OCI-LY7 (cell line): ENCODE measurements at regions not wholly inside any gene's neighbourhood (a gene's known extent, or its start where the extent isn't known, plus 50 kb on each side); places are given as distances from the start of the nearest gene placed in this dataset.

Experiments used
- BruUV-seq: library from RNA; stranded (reverse); fragments of 400-500 nt; replicated peaks from 2 replicates; lab custom pipeline; 2021; lab: Mats Ljungman, UMichigan
- CTCF ChIA-PET: fragments of 300-600 bp; sonication (Branson Sonifier 250); formaldehyde crosslinking; loops from one replicate; lab custom pipeline; 2022; ENCODE audit warnings: antibody characterized with exemption; ENCODE audit not compliant: unreplicated experiment; lab: Charles Lee
- POLR2A ChIA-PET: fragments of 300-600 bp; sonication (Branson Sonifier 250); formaldehyde crosslinking; loops from one replicate; lab custom pipeline; 2022; ENCODE audit warnings: antibody characterized with exemption; lab: Charles Lee
- DNase-seq: peaks from one replicate; pipeline ENCODE4 v3.0.0-alpha.2; 2015; ENCODE audit warnings: low spot score
- H2AFZ ChIP-seq: fragments of 200-600 bp; sonication (generic), shearing (Covaris generic); 2 replicates; pipeline ENCODE4 v1.6.1; 2014; ENCODE audit warnings: mild to moderate bottlenecking, antibody characterized with exemption, low read length, moderate library complexity
- H3K27ac ChIP-seq: fragments of 200-600 bp; sonication (generic); 2 replicates; pipeline ENCODE4 v1.5.1; 2014; ENCODE audit warnings: mixed run types, low read depth, mild to moderate bottlenecking, moderate library complexity, low read length, inconsistent platforms; ENCODE audit not compliant: poor library complexity, severe bottlenecking
- H3K36me3 ChIP-seq: fragments of 200-600 bp; sonication (generic); 2 replicates; pipeline ENCODE4 v1.6.1; 2014; ENCODE audit warnings: mild to moderate bottlenecking, antibody characterized with exemption, low read length, moderate library complexity, mixed read lengths; ENCODE audit not compliant: insufficient read depth
- H3K4me1 ChIP-seq: fragments of 200-600 bp; sonication (generic); 2 replicates; pipeline ENCODE4 v1.5.1; 2014; ENCODE audit warnings: mild to moderate bottlenecking, low read length; ENCODE audit not compliant: insufficient read depth, poor library complexity, severe bottlenecking
- H3K4me2 ChIP-seq: fragments of 200-600 bp; sonication (generic); 2 replicates; pipeline ENCODE4 v1.6.1; 2014; ENCODE audit warnings: mild to moderate bottlenecking, low read length
- H3K4me3 ChIP-seq: fragments of 200-600 bp; sonication (generic); 2 replicates; pipeline ENCODE4 v1.5.1; 2014; ENCODE audit warnings: mild to moderate bottlenecking, low read depth, low read length; ENCODE audit not compliant: poor library complexity, severe bottlenecking
- H3K79me2 ChIP-seq: fragments of 200-600 bp; sonication (generic); 2 replicates; pipeline ENCODE4 v1.6.1; 2016; ENCODE audit warnings: low read depth, mild to moderate bottlenecking, low read length, moderate library complexity, mixed read lengths; ENCODE audit not compliant: insufficient read depth
- H3K9me2 ChIP-seq: fragments of 200-600 bp; sonication (generic); 2 replicates; pipeline ENCODE4 v1.6.1; 2016; ENCODE audit warnings: mild to moderate bottlenecking, low read length, mixed read lengths; ENCODE audit not compliant: insufficient read depth
- H3K9me3 ChIP-seq: fragments of 200-600 bp; sonication (generic); 2 replicates; pipeline ENCODE4 v1.6.1; 2014; ENCODE audit warnings: mild to moderate bottlenecking, mixed run types, low read length, mixed read lengths
- H4K20me1 ChIP-seq: fragments of 200-600 bp; sonication (generic); 2 replicates; pipeline ENCODE4 v1.6.1; 2014; ENCODE audit warnings: mild to moderate bottlenecking, antibody characterized with exemption, low read length, moderate library complexity, mixed read lengths; ENCODE audit not compliant: insufficient read depth
- CTCF ChIP-seq: fragments of 200-600 bp; sonication (generic); conservative IDR thresholded peaks from 2 replicates; pipeline ENCODE4 v1.5.1; 2014; ENCODE audit warnings: mild to moderate bottlenecking, antibody characterized with exemption, low read length, moderate library complexity, mixed read lengths
- EZH2phosphoT487 ChIP-seq: fragments of 200-600 bp; sonication (generic); IDR thresholded peaks from 2 replicates; pipeline ENCODE4 v1.6.1; 2018; ENCODE audit warnings: low read depth, borderline replicate concordance, mild to moderate bottlenecking, mixed run types, antibody characterized with exemption, low read length, moderate library complexity, mixed read lengths
- intact Hi-C: fragments of 100-400 bp; cut with micrococcal nuclease; formaldehyde crosslinking; loops from one replicate; pipeline ENCODE4 v1.10.0; 2022; ENCODE audit not compliant: unreplicated experiment

DNA sequence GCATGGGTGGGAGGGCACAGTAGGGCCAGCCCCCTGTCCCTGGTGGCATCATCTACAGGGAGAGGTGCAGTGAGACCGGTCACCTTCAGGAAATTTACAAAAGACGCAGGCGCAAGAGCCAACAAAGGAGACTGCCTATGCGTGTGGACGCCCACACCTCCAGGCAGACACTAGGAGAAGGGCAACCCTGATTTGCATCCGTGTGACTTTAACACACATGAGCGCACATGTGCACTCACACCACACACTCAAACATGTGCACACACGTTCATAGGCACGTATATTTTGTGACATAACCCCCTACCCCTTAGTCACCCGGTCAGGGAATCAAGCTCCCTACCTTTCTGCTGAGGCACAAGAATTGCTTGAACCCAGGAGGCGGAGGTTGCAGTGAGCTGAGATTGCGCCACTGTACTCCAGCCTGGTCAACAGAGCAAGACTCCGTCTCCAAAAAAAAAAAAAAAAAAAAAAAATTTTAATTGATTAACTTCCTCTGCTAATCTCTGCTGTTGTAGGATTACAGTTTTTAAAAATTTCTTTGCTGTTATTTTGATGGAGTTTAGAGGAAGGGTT, 84.7 kb upstream of the SLC25A33 start:
- no peaks in the 10 kb centered on the region for H3K9me3 ChIP-seq
- BruUV-seq = no TSS peak
- CTCF ChIA-PET = interaction anchor here (0.6 kb wide), 1 partner anchor 10 kb away, joined by 3 read pairs; no protein-coding TSS in a partner anchor
- intact Hi-C loops = loop anchor here (1.0 kb wide), 1 partner anchor 165 kb away; no protein-coding TSS in a partner anchor
- H3K4me3 ChIP-seq = no peak overlapping the region
- TF ChIP-seq CTCF (no peak), EZH2phosphoT487 (no peak)
- H2AFZ ChIP-seq = no peak overlapping the region
- no peaks in the 10 kb centered on the region for H3K79me2 ChIP-seq
- peaks cover 27% of the 10 kb centered on the region for H3K4me1 ChIP-seq
- POLR2A ChIA-PET = interaction anchor here (0.6 kb wide), 1 partner anchor 23 kb away, joined by 3 read pairs; no protein-coding TSS in a partner anchor
- peak overlapping the region; percentile 11; the same call in 1 of the 2 replicates for H3K4me2 ChIP-seq
- no peak overlapping the region for H3K27ac ChIP-seq
- no peak for DNase-seq
- no peaks in the 10 kb centered on the region for H3K9me2 ChIP-seq
- no peaks in the 10 kb centered on the region for H3K36me3 ChIP-seq
- no peaks in the 10 kb centered on the region for H4K20me1 ChIP-seq

DNA sequence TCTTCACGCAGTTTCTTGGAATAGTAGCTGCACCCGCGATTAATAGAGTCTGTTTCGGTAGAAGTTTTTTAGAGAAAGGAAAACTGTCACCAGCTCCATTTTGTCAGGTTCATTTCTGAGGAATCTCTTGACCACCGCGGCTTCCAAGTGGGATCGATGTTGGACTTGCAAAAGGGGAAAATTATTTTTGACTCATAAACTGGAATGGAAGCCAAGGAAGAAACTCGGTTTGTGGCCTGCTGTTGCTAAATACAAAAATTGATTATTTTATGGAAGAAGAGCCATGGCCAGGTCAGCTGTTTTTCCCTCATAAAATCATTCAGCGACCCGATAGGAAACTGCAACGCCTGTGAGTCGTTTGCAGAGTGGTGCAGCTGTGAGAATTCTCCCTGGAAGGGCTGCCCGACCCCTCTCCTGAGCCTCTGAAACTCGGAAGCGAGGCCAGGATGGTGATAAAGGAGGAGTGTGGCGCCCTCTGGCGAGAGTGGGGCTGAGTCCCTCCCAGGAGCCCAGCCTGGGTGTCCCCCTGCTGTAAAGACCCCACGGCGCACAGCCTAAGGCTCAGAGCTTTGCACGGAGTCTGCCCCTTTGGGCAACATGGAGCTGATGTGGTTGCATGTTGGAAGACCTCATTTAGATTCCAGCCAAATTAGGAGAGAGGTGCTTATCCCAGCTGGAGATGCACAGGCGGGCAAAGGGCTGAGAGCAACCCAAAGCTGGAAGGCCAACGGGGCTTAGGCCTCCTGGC, 83.6 kb upstream of the SLC25A33 start:
- no peak overlapping the region for H2AFZ ChIP-seq
- no peaks in the 10 kb centered on the region for H3K36me3 ChIP-seq
- no peaks in the 10 kb centered on the region; the same call in 1 of the 2 replicates for H4K20me1 ChIP-seq
- no TSS peak for BruUV-seq
- no peak overlapping the region for H3K4me3 ChIP-seq
- TF ChIP-seq CTCF = peak; percentile 97
- TF ChIP-seq EZH2phosphoT487 = no peak
- H3K4me2 ChIP-seq = 0 out of 2 replicates have a peak overlapping the region, but pooled peaks have one; percentile 22
- H3K9me2 ChIP-seq = no peaks in the 10 kb centered on the region
- H3K4me1 ChIP-seq = peaks cover 27% of the 10 kb centered on the region
- peak; percentile 81 for DNase-seq
- H3K79me2 ChIP-seq = no peaks in the 10 kb centered on the region
- ChIA-PET CTCF (interaction anchor here (1.0 to 1.2 kb wide), 2 partner anchors 10 to 211 kb away, joined by 3 to 5 read pairs; no protein-coding TSS in a partner anchor), POLR2A (interaction anchor here (0.6 kb wide), 1 partner anchor 24 kb away, joined by 3 read pairs; no protein-coding TSS in a partner anchor)
- intact Hi-C loops = loop anchor here (1.0 kb wide), 1 partner anchor 166 kb away; no protein-coding TSS in a partner anchor
- H3K27ac ChIP-seq = no peak overlapping the region
- H3K9me3 ChIP-seq = no peaks in the 10 kb centered on the region
